WTC11 (cell line): ENCODE measurements at regions not wholly inside any gene's neighbourhood (a gene's known extent, or its start where the extent isn't known, plus 50 kb on each side); places are given as distances from the start of the nearest gene placed in this dataset.

Source experiments
- ATAC-seq: fragments of 200-7000 bp; cut with Tn5 transposase; 2 replicates; pipeline ENCODE4 v1.10.0; 2021; ENCODE audit warnings: mild to moderate bottlenecking, moderate library complexity
- CTCF ChIA-PET: fragments of 300-600 bp; sonication (Branson Sonifier 250); formaldehyde crosslinking; loops from one replicate; lab custom pipeline; 2021; ENCODE audit warnings: antibody characterized with exemption; lab: Charles Lee
- POLR2A ChIA-PET: fragments of 350-600 bp; sonication (Branson Sonifier 250); formaldehyde crosslinking; loops from one replicate; lab custom pipeline; 2021; ENCODE audit warnings: antibody characterized with exemption; lab: Charles Lee
- DNase-seq: peaks from one replicate; pipeline ENCODE4 v3.0.0; 2021; ENCODE audit warnings: low spot score
- H3K27ac Mint-ChIP-seq: 2 replicates; pipeline ENCODE4 v1.8.0; 2021; ENCODE audit warnings: mixed read lengths
- H3K27me3 Mint-ChIP-seq: 2 replicates; pipeline ENCODE4 v1.8.0; 2021; ENCODE audit warnings: low read depth, mild to moderate bottlenecking, moderate library complexity, mixed read lengths
- H3K36me3 Mint-ChIP-seq: 2 replicates; pipeline ENCODE4 v1.8.0; 2021; ENCODE audit warnings: mixed read lengths
- H3K4me1 Mint-ChIP-seq: 2 replicates; pipeline ENCODE4 v1.8.0; 2022; ENCODE audit warnings: mixed read lengths
- H3K4me3 Mint-ChIP-seq: 2 replicates; pipeline ENCODE4 v1.8.0; 2021; ENCODE audit warnings: mild to moderate bottlenecking, moderate library complexity, mixed read lengths
- H3K9me3 Mint-ChIP-seq: 2 replicates; pipeline ENCODE4 v1.8.0; 2021; ENCODE audit warnings: mixed read lengths
- CBFB ChIP-seq: sonication (generic); formaldehyde crosslinking; IDR thresholded peaks from 2 replicates; pipeline ENCODE4 v1.8.1; 2022; ENCODE audit warnings: mild to moderate bottlenecking, low read depth, missing genetic modification reagents
- CREB1 ChIP-seq: sonication (generic); formaldehyde crosslinking; IDR thresholded peaks from 2 replicates; pipeline ENCODE4 v1.8.0; 2023; ENCODE audit warnings: mild to moderate bottlenecking, missing genetic modification reagents
- CREM ChIP-seq: sonication (generic); formaldehyde crosslinking; IDR thresholded peaks from 2 replicates; pipeline ENCODE4 v1.8.1; 2022; ENCODE audit warnings: mild to moderate bottlenecking, missing genetic modification reagents, moderate library complexity
- ELF4 ChIP-seq: sonication (generic); formaldehyde crosslinking; IDR thresholded peaks from 2 replicates; pipeline ENCODE4 v1.8.1; 2022; ENCODE audit warnings: low read depth, mild to moderate bottlenecking, moderate library complexity, missing genetic modification reagents
- EMX1 ChIP-seq: fragments of 250-450 bp; sonication (Bioruptor Pico); IDR thresholded peaks from 2 replicates; pipeline ENCODE4 v1.8.0; 2021; ENCODE audit warnings: mild to moderate bottlenecking
- GRHL2 ChIP-seq: fragments of 250-450 bp; sonication (Bioruptor Pico); IDR thresholded peaks from 2 replicates; pipeline ENCODE4 v1.8.0; 2022; ENCODE audit warnings: mild to moderate bottlenecking, moderate library complexity; ENCODE audit not compliant: insufficient replicate concordance, severe bottlenecking
- NFATC4 ChIP-seq: fragments of 250-450 bp; sonication (Bioruptor Pico); IDR thresholded peaks from 2 replicates; pipeline ENCODE4 v1.9.0; 2021; ENCODE audit warnings: mild to moderate bottlenecking
- NFYB ChIP-seq: sonication (generic); formaldehyde crosslinking; conservative IDR thresholded peaks from 2 replicates; pipeline ENCODE4 v1.8.0; 2022; ENCODE audit warnings: low read depth, missing genetic modification reagents
- SOX15 ChIP-seq: fragments of 250-450 bp; sonication (Bioruptor Pico); IDR thresholded peaks from 2 replicates; pipeline ENCODE4 v1.9.0; 2021; ENCODE audit warnings: mild to moderate bottlenecking
- TCF7 ChIP-seq: sonication (generic); formaldehyde crosslinking; IDR thresholded peaks from 2 replicates; pipeline ENCODE4 v1.8.0; 2022; ENCODE audit warnings: mild to moderate bottlenecking, low read depth, missing genetic modification reagents, moderate library complexity
- TEAD1 ChIP-seq: sonication (generic); formaldehyde crosslinking; IDR thresholded peaks from 2 replicates; pipeline ENCODE4 v1.8.0; 2022; ENCODE audit warnings: mild to moderate bottlenecking, missing genetic modification reagents
- ZNF121 ChIP-seq: sonication (generic); formaldehyde crosslinking; IDR thresholded peaks from 2 replicates; pipeline ENCODE4 v1.8.0; 2023; ENCODE audit warnings: missing genetic modification reagents
- ZNF219 ChIP-seq: sonication (generic); formaldehyde crosslinking; IDR thresholded peaks from 2 replicates; pipeline ENCODE4 v1.8.0; 2023; ENCODE audit warnings: missing genetic modification reagents, mild to moderate bottlenecking, borderline replicate concordance
- ZNF263 ChIP-seq: sonication (generic); formaldehyde crosslinking; IDR thresholded peaks from 2 replicates; pipeline ENCODE4 v1.8.1; 2022; ENCODE audit warnings: low read depth, mild to moderate bottlenecking, moderate library complexity, missing genetic modification reagents
- TF ChIP-seq, protein P1 (sequence below): fragments of 200-600 bp; IDR thresholded peaks from 2 replicates; pipeline ENCODE4 v1.8.0; 2022; ENCODE audit warnings: antibody characterized with exemption
- TF ChIP-seq, protein P2 (sequence below): sonication (generic); formaldehyde crosslinking; IDR thresholded peaks from 2 replicates; pipeline ENCODE4 v1.8.1; 2023; ENCODE audit warnings: mild to moderate bottlenecking, missing genetic modification reagents, moderate library complexity
- TF ChIP-seq, protein P3 (sequence below): sonication (generic); formaldehyde crosslinking; conservative IDR thresholded peaks from 2 replicates; pipeline ENCODE4 v1.8.1; 2022; ENCODE audit warnings: mild to moderate bottlenecking, missing genetic modification reagents
- TF ChIP-seq, protein P4 (sequence below): fragments of 250-450 bp; sonication (Bioruptor Pico); IDR thresholded peaks from 2 replicates; pipeline ENCODE4 v2.1.2; 2022; ENCODE audit warnings: mild to moderate bottlenecking, moderate library complexity
- TF ChIP-seq, protein P5 (sequence below): sonication (generic); formaldehyde crosslinking; IDR thresholded peaks from 2 replicates; pipeline ENCODE4 v1.8.0; 2022; ENCODE audit warnings: mild to moderate bottlenecking, missing genetic modification reagents
- TF ChIP-seq, protein P6 (sequence below): sonication (generic); formaldehyde crosslinking; IDR thresholded peaks from 2 replicates; pipeline ENCODE4 v1.8.1; 2022; ENCODE audit warnings: low read depth, missing genetic modification reagents, borderline replicate concordance
- TF ChIP-seq, protein P7 (sequence below): sonication (generic); formaldehyde crosslinking; IDR thresholded peaks from 2 replicates; pipeline ENCODE4 v1.8.0; 2022; ENCODE audit warnings: mild to moderate bottlenecking, missing genetic modification reagents
- TF ChIP-seq, protein P8 (sequence below): sonication (generic); formaldehyde crosslinking; IDR thresholded peaks from 2 replicates; pipeline ENCODE4 v1.8.1; 2022; ENCODE audit warnings: mild to moderate bottlenecking, moderate library complexity, missing genetic modification reagents
- TF ChIP-seq, protein P9 (sequence below): fragments of 250-450 bp; sonication (Bioruptor Pico); IDR thresholded peaks from 2 replicates; pipeline ENCODE4 v1.9.0; 2021; ENCODE audit warnings: moderate library complexity, mild to moderate bottlenecking, inconsistent platforms, borderline replicate concordance

DNA sequence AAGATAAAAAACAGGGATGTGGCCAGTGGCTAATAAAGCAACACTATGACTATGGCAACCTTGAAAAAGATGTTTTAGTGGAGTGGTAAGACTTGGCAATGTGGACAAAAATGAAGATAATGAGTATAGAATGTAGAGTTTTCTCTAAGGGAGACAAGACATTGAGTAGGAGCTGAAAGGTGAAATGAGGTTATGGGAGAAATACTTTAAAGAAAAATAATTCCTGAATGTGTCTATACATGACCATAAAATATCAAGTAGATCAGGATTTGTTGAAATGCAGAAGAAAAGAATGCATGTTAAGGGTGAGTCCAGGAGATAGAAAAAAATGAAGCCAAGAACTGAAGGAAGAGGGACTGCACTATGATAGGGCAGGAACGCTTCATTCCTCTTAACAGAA lies 101.6 kb upstream of the CARD18 start (continued):
- TF ChIP-seq, protein P1, sequence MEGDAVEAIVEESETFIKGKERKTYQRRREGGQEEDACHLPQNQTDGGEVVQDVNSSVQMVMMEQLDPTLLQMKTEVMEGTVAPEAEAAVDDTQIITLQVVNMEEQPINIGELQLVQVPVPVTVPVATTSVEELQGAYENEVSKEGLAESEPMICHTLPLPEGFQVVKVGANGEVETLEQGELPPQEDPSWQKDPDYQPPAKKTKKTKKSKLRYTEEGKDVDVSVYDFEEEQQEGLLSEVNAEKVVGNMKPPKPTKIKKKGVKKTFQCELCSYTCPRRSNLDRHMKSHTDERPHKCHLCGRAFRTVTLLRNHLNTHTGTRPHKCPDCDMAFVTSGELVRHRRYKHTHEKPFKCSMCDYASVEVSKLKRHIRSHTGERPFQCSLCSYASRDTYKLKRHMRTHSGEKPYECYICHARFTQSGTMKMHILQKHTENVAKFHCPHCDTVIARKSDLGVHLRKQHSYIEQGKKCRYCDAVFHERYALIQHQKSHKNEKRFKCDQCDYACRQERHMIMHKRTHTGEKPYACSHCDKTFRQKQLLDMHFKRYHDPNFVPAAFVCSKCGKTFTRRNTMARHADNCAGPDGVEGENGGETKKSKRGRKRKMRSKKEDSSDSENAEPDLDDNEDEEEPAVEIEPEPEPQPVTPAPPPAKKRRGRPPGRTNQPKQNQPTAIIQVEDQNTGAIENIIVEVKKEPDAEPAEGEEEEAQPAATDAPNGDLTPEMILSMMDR: no peak
- TF ChIP-seq EMX1 (CRISPR knock-in tag) (no peak), ELF4 (no peak), CBFB (CRISPR knock-in tag) (no peak)

DNA sequence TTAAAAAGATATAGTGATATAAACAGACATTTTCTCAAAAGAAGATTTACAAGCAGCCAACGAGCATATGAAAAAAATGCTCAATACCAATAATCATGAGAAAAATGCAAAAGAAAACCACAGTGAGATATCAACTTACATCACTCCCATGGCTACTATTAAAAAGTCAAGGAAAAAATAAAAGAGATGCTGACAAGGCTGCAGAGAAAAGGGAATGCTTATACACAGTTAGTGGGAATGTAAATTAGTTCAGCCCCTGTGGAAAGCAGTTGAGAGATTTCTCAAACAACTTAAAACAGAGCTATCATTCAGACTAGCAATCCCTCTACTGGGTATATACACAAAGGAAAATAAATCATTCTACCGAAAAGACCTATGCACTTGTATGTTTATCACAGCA lies 97.1 kb upstream of the CARD18 start:
- no peak overlapping the region for H3K27ac Mint-ChIP-seq
- H3K27me3 Mint-ChIP-seq: no peaks in the 10 kb centered on the region
- ATAC-seq (no peak), DNase-seq (no peak)
- ChIA-PET CTCF (no interaction called here), POLR2A (no interaction called here)
- TF ChIP-seq CREM (no peak), GRHL2 (CRISPR knock-in tag) (no peak), TCF7 (CRISPR knock-in tag) (no peak), CREB1 (CRISPR knock-in tag) (no peak), NFYB (CRISPR knock-in tag) (no peak), CBFB (CRISPR knock-in tag) (no peak)
- TF ChIP-seq, protein P2, sequence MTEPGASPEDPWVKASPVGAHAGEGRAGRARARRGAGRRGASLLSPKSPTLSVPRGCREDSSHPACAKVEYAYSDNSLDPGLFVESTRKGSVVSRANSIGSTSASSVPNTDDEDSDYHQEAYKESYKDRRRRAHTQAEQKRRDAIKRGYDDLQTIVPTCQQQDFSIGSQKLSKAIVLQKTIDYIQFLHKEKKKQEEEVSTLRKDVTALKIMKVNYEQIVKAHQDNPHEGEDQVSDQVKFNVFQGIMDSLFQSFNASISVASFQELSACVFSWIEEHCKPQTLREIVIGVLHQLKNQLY: no peak
- TF ChIP-seq, protein P3, sequence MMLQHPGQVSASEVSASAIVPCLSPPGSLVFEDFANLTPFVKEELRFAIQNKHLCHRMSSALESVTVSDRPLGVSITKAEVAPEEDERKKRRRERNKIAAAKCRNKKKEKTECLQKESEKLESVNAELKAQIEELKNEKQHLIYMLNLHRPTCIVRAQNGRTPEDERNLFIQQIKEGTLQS: no peak
- TF ChIP-seq, protein P4, sequence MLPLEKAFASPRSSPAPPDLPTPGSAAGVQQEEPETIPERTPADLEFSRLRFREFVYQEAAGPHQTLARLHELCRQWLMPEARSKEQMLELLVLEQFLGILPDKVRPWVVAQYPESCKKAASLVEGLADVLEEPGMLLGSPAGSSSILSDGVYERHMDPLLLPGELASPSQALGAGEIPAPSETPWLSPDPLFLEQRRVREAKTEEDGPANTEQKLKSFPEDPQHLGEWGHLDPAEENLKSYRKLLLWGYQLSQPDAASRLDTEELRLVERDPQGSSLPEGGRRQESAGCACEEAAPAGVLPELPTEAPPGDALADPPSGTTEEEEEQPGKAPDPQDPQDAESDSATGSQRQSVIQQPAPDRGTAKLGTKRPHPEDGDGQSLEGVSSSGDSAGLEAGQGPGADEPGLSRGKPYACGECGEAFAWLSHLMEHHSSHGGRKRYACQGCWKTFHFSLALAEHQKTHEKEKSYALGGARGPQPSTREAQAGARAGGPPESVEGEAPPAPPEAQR (CRISPR knock-in tag): no peak
- TF ChIP-seq, protein P5, sequence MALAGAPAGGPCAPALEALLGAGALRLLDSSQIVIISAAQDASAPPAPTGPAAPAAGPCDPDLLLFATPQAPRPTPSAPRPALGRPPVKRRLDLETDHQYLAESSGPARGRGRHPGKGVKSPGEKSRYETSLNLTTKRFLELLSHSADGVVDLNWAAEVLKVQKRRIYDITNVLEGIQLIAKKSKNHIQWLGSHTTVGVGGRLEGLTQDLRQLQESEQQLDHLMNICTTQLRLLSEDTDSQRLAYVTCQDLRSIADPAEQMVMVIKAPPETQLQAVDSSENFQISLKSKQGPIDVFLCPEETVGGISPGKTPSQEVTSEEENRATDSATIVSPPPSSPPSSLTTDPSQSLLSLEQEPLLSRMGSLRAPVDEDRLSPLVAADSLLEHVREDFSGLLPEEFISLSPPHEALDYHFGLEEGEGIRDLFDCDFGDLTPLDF (CRISPR knock-in tag): no peak
- TF ChIP-seq, protein P1: no peak
- peaks cover 29% of the 10 kb centered on the region for H3K9me3 Mint-ChIP-seq
- H3K4me1 Mint-ChIP-seq: no peaks in the 10 kb centered on the region
- peaks cover 5% of the 10 kb centered on the region for H3K36me3 Mint-ChIP-seq
- H3K4me3 Mint-ChIP-seq: no peak overlapping the region

DNA sequence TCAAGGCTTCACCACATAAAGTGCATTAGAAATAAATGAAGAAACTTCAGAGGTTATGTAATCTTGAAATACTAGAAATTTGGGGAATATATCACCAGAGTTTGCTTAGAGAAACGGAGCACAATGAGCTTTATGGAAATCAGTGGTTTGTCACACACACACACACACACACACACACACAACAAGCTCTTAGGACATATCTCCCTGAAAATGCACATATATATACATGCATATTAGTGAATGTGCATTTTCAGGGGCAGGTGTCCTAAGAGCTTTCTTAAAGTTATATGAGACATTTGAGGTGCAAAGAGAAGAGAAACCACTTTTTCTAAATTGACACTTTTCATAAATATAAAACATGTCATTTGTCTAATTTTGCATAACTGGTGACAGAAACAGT lies 93.7 kb upstream of the CARD18 start:
- CTCF ChIA-PET: no interaction called here
- no peaks in the 10 kb centered on the region for H3K9me3 Mint-ChIP-seq
- ATAC-seq: no peak
- TF ChIP-seq SOX15 (CRISPR knock-in tag) (no peak), ZNF121 (CRISPR knock-in tag) (no peak), NFATC4 (CRISPR knock-in tag) (no peak), ZNF219 (CRISPR knock-in tag) (no peak), TEAD1 (CRISPR knock-in tag) (no peak), CREM (no peak), ZNF263 (CRISPR knock-in tag) (no peak)
- TF ChIP-seq, protein P6, sequence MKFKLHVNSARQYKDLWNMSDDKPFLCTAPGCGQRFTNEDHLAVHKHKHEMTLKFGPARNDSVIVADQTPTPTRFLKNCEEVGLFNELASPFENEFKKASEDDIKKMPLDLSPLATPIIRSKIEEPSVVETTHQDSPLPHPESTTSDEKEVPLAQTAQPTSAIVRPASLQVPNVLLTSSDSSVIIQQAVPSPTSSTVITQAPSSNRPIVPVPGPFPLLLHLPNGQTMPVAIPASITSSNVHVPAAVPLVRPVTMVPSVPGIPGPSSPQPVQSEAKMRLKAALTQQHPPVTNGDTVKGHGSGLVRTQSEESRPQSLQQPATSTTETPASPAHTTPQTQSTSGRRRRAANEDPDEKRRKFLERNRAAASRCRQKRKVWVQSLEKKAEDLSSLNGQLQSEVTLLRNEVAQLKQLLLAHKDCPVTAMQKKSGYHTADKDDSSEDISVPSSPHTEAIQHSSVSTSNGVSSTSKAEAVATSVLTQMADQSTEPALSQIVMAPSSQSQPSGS (CRISPR knock-in tag): no peak
- TF ChIP-seq, protein P7, sequence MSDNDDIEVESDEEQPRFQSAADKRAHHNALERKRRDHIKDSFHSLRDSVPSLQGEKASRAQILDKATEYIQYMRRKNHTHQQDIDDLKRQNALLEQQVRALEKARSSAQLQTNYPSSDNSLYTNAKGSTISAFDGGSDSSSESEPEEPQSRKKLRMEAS (CRISPR knock-in tag): no peak
- TF ChIP-seq, protein P8, sequence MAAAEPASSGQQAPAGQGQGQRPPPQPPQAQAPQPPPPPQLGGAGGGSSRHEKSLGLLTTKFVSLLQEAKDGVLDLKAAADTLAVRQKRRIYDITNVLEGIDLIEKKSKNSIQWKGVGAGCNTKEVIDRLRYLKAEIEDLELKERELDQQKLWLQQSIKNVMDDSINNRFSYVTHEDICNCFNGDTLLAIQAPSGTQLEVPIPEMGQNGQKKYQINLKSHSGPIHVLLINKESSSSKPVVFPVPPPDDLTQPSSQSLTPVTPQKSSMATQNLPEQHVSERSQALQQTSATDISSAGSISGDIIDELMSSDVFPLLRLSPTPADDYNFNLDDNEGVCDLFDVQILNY (CRISPR knock-in tag): no peak
- TF ChIP-seq, protein P9, sequence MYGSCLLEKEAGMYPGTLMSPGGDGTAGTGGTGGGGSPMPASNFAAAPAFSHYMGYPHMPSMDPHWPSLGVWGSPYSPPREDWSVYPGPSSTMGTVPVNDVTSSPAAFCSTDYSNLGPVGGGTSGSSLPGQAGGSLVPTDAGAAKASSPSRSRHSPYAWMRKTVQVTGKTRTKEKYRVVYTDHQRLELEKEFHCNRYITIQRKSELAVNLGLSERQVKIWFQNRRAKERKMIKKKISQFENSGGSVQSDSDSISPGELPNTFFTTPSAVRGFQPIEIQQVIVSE (CRISPR knock-in tag): no peak

More for the DNA sequence above, 93.7 kb upstream of the CARD18 start:
- H3K36me3 Mint-ChIP-seq: no peaks in the 10 kb centered on the region
- POLR2A ChIA-PET: no interaction called here
- no peak for DNase-seq
- no peaks in the 10 kb centered on the region for H3K27me3 Mint-ChIP-seq
- H3K4me3 Mint-ChIP-seq: no peak overlapping the region
- H3K4me1 Mint-ChIP-seq: no peaks in the 10 kb centered on the region
- no peak overlapping the region for H3K27ac Mint-ChIP-seq
